ENCODE measurements at regions not wholly inside any gene's neighbourhood (a gene's known extent, or its start where the extent isn't known, plus 50 kb on each side); places are given as distances from the start of the nearest gene placed in this dataset.

GRCh38 chr1:43065616-43066399 lies 106.3 kb downstream of the EBNA1BP2 start:
- no peak for DNase-seq (ENCODE audit: low spot score)

GRCh38 chr1:43065191-43065590 lies 106.5 kb upstream of the SLC2A1 start:
- DNase-seq (ENCODE audit: low spot score): no peak

DNA sequence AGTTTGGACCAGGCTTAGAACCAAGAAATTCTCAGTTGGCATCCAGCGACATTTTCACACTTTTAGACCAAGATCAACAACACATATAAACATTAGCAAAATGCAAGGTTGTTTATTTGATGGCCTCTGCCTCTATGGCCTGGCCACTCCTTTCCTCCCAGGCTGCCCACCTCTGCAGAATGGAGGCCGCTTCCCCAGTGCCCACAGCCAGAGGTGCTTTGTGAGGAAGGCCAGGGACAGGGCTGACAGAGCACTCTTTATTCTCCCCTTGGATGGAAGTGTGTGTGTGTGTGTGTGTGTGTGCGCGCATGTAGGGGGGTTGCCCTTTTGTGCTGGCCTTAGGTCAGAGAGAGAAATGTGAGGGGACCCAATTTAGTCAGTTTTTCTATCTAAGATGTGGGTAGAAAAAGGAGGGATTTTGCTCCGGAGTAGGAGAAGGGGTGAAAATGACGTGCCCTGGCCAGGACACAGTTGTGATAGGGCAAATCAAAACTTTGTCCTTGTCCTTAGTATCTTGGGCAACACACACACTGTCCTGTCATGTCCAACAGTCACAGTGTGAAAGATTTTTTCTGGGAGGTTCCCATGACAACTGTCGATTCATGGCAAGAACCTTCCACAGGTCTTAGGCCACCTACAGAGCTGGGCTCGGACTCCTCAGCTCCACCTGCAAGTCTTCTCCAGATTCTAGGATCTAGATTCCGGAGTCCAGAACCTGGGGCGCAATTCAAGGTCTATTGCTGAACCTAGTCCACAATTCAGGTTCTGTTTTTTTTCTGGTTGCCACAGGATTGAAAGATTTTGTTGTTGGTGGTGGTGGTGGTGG lies 104.9 kb upstream of the SLC2A1 start:
- no peak for DNase-seq (ENCODE audit: low spot score)

DNA sequence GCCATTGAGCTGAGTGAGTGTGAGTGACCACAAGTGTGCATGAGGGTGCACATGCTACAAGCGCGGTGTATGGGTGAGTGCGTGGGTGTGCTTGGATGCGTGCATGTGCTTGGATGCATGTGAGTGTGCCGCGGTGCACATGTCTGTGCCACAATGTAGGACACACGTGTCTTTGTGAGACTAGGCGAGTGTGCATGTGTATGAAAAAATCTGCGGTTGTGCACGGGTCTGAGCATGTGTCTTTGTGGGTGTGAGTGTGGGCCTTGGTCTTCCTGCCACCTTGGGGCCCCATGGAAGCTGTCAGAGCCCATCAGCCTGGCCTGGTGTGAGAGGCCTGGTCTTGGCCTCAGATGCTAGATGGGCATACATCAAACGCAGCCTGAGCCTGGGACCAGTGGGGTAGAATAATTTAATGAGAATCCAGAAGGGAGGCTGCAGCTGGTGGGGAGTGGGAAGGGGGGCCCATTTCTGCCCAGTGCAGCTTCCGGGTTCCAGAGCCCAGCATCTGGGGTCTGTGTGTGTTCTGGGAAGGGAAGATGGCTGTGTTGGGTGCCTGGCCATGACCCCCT lies 103.9 kb upstream of the SLC2A1 start:
- DNase-seq (ENCODE audit: low spot score): no peak

GRCh38 chr1:43061757-43062156 lies 103.1 kb upstream of the SLC2A1 start:
- no peak for DNase-seq (ENCODE audit: low spot score)

- DNase-seq (ENCODE audit: low spot score): no peak
Observed at GRCh38 chr1:43059640-43060574, 101.2 kb upstream of the SLC2A1 start.

- no peak for DNase-seq (ENCODE audit: low spot score)
Observed at GRCh38 chr1:43058545-43059360, 100.1 kb upstream of the SLC2A1 start.

DNA sequence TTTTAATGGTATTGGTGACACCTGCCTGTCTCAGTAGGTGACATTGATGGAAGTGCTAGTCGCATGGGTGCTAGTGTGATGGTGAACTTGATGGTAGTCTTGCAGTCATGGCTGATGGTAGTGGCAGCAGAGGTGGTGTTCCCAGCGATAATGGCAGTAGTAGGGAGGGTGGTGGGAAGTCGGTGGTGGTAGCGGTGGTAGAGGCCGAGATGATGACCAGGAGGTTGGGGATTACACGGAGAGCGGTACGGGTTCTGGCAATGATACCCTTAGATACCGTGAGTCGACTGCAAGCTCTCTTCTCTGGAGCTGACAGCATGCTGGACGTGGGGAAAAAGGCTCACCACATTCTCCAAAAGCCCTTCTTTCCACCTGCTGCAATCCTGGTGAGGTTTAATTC lies 99.4 kb upstream of the SLC2A1 start:
- no peak for DNase-seq (ENCODE audit: low spot score)

GRCh38 chr1:43057567-43057966 lies 98.9 kb upstream of the SLC2A1 start:
- DNase-seq (ENCODE audit: low spot score): no peak

GRCh38 chr1:43056981-43057391 lies 98.3 kb upstream of the SLC2A1 start:
- no peak for DNase-seq (ENCODE audit: low spot score)

DNA sequence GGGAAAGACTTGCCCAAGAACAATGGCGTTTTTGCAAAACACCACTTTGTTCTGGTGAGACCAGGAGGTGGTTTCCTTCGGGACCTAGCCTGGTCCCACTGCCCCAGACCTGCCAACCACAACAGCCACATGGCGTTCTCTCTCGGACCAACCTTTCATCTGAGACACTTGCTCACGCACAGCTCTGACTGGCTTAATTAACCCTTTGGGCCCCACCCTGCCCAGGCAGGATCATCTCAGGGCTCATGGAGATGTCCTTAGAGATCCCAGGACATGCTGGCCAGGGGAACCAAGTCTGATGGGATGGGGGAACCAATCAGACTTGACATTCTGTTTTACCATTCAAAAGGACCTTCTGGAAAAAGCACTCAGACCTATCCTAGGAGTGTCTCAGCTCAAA lies 97.8 kb upstream of the SLC2A1 start:
- no peak for DNase-seq (ENCODE audit: low spot score)

DNA sequence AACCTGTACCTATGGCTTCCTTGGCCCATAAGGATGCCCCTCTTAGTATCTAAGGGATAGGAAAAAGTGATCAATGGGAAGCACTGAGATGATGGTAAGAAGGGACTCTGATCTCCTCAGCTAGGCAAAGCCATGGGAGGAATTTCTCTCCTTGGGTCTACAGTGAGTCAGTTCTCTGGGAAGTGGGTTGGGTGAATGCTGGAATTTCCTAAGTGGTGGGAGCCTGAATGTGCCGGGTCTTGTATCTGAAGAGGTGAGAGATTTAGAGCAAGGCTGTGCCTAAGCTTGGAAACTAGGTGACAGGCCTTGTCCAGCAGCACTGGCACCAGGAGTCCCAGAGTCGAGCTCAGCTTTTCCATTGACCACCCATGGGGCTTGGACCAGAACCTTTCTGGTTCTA lies 96.3 kb upstream of the SLC2A1 start:
- DNase-seq (ENCODE audit: low spot score): no peak

GRCh38 chr1:43052786-43053439 lies 94.2 kb upstream of the SLC2A1 start:
- no peak for DNase-seq (ENCODE audit: low spot score)

DNA sequence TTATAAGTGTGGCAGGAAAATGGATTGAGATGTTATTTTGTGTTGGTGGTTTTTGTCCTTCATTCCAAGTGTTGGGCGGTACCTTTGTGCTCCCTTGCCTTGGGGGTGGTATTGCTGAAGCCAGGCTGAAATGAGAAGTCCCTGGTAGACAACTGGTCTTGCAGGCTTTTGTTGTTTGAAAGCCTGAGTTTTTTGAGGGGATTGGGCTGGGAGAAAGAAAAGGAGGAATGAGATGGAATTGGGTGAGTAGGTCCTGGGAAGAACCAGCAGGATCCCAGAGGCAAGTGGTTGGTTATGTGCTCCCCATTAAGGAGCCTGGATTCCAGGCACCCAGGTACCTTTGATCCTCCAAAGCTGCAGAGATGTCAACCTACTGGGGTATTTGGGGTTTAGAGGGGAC lies 93.7 kb upstream of the SLC2A1 start:
- no peak for DNase-seq (ENCODE audit: low spot score)

DNA sequence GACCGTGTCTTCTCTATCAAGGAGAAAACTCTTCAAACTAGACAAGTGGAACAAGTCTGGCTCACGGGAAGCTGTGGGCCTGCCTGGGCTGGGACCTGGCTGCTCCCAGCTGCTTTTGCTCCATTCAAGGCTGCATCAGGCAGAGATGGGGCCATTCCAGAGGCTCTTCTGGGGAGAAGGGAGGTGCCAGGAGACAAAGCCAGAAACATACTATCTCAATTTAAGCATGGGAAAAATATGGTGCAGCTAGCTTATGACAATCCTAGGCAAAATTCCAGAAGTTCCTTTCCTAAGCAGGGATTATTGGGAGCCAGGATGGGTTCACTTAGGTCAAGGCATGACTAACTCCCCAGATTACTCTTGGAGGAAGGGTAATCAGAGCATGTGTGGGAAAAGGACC lies 90.8 kb upstream of the SLC2A1 start:
- DNase-seq (ENCODE audit: low spot score): no peak

- DNase-seq (ENCODE audit: low spot score): no peak
Observed at GRCh38 chr1:43048601-43049011, 89.9 kb upstream of the SLC2A1 start.

GRCh38 chr1:43047135-43047534 lies 88.5 kb upstream of the SLC2A1 start:
- DNase-seq (ENCODE audit: low spot score): no peak

- no peak for DNase-seq (ENCODE audit: low spot score)
Observed at GRCh38 chr1:43044572-43045361, 86.1 kb upstream of the SLC2A1 start.

DNA sequence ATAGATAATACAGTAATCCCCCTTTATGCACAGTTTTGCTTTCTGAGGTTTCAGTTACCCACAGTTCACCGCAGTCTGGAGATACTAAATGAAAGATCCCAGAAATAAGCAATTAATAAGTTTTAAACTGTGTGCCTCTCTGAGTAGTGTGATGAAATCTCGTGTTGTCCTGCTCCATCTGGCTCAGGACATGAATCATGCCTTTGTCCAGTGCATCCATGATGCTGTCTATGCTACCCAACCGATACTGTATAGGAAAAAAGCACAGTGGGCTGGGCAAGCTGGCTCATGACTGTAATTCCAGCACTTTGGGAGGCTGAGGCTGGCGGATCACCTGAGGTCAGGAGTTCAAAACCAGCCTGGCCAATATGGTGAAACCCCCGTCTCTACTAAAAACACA lies 85.0 kb upstream of the SLC2A1 start:
- no peak for DNase-seq (ENCODE audit: low spot score)

Measured in ecto neural progenitor cell (in vitro differentiated cells).